EH (cell line): ENCODE measurements at regions not wholly inside any gene's neighbourhood (a gene's known extent, or its start where the extent isn't known, plus 50 kb on each side); places are given as distances from the start of the nearest gene placed in this dataset.
"Not testable (repeated sequence)": the region's sequence is repeated elsewhere in the genome, so short reads cannot be mapped to it uniquely, and the experiment has no call there.

Source experiments
- DNase-seq: peaks from one replicate; pipeline ENCODE4 v3.0.0-alpha.2; 2015; ENCODE audit warnings: low read depth

DNA sequence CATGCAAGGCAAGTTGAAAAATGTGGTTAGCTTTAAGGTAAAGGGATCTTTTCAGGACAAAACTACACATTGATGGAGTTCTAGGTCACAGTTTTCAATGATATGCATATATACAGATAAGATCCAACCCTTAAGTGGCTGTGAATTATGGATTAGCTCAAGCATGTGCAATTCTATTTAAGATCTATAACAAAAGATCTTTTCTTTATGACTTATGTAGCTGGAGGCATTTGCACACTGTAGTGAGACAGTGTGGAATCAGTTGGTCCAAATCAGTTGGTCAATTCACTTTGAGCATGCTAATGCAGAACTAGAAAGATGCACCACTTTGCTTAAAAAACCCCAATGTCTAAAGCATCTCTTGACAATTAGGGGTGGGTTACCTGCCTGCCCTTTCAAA is 417.1 kb upstream of the ZEB2 start:
- DNase-seq: no peak

DNA sequence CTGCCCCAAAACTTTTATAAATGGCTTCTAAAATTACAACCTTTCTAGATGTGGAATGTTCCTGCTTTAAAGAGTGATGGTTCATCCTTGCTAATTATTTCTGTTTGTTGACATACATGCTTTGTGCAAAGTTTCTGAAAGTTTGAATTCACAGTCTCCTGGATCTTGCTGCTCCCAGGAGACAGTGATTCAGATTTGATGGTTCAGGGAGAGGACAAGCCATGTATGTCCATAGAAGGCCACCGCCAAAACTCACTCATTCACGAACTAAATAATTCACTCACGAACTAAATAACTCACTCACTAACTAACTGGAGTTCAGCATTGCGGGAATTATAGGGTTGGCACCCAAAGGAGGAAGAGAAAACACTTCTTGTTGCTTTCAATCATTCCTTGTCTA is 416.5 kb upstream of the ZEB2 start:
- peak; percentile 67 for DNase-seq

DNA sequence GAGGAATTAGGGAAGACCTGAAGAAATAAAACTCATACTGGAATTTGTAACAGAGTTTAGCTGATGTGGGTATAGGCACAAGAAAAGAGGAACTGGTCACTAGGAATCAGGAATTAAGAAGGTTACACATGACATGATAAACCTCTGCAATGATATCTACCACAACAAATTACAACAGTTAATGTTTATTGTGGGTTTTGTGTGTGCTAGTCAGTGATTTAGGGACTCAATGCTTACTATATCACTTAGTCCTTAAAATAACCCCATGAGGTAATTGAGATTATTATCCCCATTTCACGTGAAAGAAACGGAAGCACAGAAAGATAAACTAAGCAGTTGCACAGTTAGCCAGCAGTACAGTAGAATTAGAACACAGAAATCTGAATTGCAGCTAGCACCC is 415.8 kb upstream of the ZEB2 start:
- peak; percentile 9 for DNase-seq

DNA sequence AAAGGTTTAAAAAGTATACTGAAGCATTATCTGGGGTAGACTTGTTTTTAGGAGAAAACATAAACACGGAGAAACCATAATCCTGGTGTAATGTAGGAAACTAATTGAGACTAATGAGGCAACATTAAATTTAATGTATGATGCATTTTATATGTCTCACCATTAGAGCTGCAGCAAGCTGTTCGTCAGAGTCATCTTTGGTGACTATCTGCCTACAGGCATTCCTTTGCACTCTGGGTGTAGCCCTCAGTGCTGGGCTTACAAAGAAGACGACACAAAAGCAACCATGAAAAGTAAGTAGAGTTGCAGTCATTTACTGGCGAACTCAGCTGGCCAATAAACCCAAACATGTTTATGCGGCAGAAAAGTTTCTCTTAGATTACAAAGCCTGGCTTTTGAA is 415.3 kb upstream of the ZEB2 start:
- DNase-seq: peak; percentile 38

DNA sequence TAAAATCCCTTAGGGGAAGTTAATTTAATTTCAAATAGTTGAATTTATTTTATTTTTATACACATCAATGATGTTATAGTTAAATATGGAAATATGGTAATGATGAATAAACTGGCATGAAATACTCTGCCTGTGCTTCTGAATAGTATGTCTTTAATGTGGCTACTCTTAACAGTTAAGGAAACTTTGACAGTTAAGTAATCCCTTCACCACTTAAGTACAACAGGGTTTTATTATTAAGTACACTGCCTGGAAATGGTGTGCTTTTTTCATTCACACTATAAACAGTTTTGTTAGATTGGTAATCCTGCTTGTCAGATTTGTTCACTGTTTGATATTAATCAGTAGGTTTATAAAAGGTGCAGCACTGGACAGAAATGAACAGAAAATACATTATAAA is 412.0 kb upstream of the ZEB2 start:
- DNase-seq: no peak

DNA sequence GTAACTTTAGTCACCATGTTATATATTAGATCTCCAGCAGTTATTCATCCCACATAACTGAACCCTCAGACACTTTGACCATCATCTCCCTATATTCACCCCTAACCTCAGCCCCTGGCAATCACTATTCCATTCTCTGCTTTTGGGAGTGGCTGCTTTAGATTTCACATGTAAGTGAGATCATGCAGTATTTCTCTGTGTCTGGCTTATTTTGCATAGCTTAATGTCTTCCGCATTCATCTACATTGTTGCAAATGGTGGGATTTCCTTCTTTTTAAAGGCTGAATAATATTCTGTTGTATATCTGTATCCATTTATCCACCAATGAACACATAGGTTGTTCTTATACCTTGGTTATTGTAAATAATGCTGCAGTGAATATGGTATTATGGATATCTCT is 411.6 kb upstream of the ZEB2 start:
- DNase-seq: no peak

DNA sequence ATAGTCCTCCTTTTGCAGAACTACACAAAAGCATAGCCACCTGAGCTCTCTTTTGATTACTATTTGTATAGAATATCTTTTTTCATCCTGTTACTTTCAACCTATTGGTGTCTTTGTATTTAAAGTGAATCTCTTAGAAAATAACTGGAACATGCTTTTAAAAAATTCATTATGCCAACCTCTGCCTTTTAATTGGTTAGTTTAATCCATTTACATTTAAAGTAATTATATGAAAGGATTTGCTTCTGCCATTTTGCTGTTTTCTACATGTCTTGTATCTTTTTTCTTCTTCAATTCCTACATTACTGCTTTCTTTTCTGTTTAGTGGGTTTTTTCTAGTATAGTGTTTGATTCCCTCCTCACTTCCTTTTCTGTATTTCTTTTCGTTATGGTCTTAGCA is 407.5 kb upstream of the ZEB2 start:
- no peak for DNase-seq

DNA sequence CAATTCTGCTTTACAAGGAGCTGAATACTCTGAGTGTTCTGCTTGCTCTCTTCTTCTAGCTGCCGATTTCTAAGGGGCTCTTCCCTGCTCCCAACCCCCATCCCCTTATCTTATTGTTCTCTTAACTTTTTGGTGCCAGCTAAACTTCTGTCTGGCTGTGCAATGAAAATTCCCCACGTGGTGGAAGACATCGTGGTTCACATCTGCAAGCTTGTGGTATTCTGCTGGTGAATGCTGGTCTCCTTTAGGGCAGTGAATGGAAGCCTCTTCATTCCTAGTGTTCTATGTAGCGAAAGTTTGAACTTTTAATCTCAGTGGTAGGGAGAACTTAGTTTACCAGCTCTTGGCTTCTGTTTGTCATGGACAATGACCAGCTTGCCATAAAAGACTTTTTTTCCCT is 406.0 kb upstream of the ZEB2 start:
- DNase-seq: no peak

DNA sequence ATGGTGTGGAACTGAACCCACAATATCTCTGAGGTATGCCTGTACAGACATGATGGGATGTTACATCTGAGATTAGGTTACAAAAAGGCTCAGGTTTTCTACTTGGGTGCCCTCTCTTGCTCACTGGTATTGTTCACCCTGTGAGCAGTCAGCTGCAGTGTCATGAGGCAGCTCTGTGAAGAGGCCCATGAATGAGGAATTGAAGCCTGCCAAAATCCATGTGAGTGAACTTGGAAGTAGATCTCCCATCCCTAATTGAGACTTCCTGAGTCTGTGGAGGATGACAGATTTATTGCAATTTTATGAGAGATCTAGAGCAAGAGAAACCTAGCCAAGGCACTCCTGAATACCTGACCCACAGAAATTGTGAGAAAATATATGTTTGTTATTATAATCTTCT is 404.9 kb upstream of the ZEB2 start:
- DNase-seq: peak; percentile 29

DNA sequence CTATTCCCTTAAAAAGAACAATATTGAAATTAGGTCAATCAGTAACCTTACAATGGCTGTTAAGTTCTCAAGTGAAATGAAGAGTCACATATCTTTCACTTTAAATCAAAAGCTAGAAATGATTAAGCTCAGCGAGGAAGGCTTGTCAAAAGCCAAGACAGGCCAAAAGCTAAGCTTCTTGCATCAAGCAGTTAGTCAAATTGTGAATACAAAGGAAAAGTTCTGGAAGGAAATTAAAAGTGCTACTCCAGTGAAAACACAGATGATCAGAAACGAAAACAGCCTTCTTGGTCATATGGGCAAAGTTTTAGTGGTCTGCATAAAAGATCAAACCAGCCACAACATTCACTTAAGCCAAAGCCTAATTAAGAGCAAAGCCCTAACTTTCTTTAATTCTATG is 402.6 kb upstream of the ZEB2 start:
- no peak for DNase-seq

DNA sequence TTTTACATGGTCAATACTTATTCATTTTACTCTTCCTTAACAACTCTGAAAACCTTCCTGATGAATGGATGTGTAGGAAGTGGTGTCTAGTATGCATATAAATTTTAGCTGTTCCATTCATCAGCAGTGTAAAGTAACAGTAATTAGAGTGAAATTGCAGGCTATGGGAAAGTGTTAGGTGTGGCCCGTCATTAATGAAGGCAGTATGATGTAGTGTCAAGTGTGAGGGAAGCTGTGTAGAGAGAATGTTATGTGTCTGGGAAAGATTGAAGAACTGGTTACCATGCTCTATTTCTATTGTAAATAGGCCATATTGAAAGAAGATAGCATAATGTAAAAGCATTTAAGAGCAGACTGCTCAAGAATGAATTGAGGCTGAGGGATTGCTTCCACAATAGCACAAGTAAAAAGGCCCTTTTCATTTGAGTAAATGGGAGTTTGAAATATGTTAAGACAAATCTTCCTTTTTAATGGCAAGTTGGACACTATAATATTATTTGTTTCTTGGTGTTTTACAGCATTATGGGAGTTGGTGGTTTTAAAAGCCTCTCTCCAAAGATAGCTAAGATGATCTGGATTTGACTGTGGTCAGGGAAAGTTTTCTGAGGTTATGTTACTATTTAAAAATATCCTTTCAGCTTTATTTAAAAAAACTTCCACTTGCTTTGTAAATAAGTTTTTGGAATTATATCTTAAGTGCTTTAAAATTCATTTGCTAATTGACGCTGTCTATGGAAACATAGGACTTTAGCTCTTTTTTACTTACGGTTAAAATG is 401.0 kb upstream of the ZEB2 start:
- no peak for DNase-seq

DNA sequence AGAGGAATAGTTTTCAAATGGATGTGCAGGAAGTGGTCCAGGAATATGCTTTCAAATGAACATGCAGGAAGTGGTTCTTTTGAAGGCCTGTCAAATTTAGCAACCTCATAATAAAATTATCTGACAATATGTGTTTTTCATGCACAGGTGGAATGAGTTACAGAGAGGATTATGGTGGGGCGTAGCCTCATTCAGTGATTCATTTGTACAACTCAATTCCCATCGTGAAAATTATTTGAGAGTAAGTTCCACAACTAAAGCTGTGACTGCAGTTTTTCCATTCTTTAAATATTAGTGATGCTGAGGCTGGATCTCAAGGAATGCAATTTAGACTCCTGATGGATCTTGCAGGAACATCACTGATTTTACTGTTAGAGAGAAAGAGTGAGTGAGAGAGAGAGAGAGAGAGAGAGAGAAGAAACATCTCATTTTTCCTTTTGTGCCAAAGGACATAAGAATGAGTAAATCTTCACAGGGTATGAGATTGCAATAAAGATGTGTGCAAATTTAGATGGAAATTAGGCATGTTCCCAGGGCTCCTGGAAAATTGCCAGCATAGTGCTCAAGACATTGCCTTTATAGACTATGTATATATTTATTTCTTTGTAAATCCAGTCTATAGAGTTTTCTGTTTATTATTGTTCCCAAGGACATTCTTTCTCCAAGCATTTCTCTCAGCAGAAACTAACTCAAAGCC is 394.9 kb upstream of the ZEB2 start:
- peak; percentile 84 for DNase-seq

DNA sequence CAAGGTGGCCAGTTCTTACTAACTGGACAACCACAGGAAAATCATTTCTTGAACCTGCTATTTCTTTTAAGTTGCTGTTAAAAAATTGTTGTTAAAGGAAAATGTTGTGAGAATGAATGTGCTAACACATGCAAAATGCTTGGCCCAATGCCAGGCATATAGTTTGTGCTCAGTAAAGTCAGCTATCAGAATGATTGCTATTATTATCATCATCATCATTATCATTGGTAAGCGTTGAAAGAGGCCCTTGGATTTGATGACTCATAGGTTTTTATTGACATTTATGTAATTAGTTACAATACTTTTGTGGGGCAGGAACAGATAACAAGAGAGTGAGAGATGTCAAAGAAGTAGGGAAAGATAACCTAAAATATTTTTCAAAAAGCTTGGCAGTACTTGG is 394.2 kb upstream of the ZEB2 start:
- DNase-seq: no peak

DNA sequence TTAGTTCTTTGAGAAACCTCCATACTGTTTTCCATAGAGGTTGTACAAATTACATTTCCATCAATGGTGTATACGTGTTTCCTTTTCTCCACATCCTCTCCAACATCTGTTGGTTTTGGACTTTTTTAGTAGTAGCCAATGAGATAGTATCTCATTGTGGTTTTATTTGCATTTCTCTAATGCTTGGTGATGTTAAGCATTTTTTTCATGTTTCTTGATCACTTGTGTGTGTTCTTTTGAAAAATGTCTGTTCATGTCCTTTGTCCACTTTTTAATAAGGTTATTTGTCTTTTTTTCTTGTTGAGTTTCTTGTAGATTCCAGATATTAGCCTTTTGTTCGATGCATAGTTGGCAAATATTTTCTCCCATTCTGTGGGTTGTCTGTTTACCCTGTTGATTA is 392.3 kb upstream of the ZEB2 start:
- DNase-seq: peak; percentile 66

DNA sequence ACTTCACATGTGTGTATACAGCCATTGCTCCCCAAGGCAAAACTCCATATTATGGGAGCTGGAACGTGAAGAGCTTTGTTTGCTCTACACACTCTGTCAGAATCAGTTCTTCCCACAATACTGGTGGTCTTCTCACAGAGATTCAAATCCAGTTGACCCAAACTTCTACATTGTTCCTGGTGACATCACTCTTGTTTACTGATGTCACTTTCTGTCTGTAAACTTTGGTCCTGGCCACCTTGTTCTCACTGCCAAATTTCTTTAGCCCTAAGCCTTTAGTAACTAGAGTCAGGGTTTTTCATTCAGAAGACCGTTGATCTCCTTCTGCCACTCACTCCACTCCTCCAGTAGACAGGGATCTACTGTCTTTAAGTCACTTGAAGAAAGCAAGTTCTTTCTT is 386.0 kb upstream of the ZEB2 start:
- no peak for DNase-seq

DNA sequence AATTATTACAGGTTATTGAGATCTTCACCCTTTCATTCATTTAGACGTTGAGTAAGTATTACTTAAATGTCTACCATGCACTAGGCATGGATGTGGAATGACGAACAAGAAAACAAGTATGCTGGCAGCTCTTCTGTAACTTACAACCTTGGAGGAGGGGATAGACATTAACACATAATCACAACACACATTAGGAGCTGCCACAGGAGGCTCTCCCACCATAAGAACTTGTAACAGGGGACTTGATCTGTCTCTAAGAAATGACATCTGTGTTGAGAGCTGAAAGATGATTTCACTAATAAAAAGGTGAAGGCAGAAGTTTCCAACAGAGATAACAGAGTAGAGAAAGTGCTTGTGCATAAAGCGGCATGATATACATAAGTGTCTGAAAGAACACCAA is 384.7 kb upstream of the ZEB2 start:
- no peak for DNase-seq

DNA sequence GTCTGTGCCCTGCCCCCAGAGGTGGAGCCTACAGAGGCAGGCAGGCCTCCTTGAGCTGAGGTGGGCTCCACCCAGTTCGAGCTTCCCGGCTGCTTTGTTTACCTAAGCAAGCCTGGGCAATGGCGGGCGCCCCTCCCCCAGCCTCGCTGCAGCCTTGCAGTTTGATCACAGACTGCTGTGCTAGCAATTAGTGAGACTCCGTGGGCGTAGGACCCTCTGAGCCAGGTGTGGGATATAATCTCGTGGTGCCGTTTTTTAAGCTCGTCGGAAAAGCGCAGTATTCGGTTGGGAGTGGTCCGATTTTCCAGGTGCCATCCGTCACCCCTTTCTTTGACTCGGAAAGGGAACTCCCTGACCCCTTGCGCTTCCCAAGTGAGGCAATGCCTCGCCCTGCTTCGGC is 383.1 kb upstream of the ZEB2 start:
- not testable (repeated sequence) for DNase-seq

DNA sequence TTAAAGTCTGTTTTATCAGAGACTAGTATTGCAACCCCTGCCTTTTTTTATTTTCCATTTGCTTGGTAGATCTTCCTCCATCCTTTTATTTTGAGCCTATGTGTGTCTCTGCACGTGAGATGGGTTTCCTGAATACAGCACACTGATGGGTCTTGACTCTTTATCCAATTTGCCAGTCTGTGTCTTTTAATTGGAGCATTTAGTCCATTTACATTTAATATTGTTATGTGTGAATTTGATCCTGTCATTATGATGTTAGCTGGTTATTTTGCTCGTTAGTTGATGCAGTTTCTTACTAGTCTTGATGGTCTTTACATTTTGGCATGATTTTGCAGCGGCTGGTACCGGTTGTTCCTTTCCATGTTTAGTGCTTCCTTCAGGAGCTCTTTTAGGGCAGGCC is 381.5 kb upstream of the ZEB2 start:
- DNase-seq: not testable (repeated sequence)

DNA sequence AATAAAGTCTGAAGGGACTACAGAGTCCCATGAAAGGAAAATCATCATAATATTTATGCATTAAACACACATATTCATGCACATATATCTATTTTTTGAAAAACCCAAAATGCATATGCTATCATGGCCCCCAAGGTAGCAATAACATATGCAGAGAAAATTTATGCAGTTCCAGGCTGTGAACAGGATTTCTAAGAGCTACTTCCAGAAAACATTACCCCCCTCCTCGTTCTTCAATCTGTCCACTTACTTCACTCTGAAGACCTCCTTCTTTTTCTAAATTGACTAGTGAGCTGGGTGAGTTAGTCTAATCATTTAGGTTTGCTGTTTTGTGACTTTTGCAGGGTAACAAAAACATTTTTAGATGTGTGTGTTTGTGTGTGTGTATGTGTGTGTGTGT is 376.4 kb upstream of the ZEB2 start:
- no peak for DNase-seq

DNA sequence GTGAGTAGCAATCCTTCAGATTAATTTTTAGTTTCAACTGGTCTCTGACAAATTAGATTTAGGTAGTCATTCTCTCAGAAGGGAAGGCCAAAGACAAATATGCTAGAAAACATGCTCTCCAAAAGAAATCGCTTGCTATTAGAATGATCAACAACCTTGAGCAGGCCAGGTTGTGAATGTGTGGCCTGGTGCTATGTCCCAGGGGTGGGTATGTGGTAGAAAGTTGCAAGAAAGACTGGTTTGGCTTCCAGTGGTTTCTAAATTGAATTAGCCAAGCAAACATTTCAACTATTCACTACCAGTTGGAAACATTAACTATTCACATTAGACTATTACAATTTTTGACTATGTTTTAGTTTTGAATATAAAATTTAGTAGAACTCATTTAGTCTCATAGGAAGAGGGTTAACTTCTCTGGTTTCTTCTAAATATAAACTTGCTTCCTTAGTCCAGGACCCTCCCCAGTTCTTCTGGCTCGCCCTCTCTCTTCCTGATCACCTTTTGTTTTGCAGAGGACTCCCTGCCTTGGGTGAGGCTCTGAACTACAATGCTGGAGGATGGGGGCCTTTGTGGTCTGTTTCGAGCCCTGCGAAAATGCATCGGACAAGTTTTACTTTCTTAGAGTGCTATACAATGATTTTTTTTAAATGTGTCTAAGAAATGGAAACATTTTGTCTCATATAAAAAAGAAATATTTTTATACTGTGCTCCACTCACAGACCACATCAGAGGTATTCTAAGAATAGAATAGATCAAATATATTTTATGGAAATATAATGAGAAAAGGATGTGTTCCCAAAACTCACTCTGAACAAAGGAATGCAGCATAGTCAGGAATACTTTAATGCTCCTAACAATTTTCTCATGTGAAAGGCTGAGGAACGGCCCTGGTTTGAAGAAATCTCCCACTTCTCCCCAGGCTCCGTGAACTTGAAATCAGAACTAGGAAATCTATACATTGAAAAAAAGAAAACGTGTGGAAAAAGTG is 375.0 kb upstream of the ZEB2 start:
- peak; percentile 14 for DNase-seq

DNA sequence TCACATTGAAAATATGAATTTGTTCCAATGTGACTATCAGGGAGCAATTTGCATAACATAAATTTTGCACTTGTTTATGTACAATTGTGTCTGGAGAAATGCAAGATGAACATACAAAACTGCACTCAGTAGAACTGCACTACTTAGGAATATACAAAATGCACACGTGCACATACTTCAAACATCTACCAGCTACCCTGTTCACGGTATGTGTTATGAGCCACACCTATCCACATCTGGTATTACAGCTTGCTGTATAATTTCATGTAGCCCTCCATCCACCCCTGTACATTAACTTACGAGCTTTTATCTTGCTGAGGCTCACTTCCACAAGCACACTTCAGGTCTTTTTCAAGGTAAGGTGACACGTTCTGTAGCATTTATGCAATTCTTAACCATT is 373.5 kb upstream of the ZEB2 start:
- no peak for DNase-seq

DNA sequence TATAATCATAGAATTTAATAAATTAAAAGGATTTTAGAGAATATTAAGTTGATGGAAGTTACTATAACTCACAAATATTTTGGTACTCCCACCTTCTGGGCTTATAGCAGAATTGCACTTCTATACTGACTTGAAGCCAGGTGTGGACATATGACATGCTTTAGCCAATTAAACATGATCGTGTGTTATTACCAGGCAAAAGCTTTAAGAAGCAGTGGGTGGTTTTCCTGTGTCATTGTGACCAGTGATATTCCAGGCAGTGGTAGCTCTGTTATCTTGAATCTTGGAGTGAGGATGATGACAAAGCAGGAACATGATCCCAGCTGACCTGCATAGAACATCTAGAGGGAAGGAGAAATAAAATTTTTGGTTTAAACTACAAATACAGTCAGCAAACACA is 370.9 kb upstream of the ZEB2 start:
- peak; percentile 51 for DNase-seq

DNA sequence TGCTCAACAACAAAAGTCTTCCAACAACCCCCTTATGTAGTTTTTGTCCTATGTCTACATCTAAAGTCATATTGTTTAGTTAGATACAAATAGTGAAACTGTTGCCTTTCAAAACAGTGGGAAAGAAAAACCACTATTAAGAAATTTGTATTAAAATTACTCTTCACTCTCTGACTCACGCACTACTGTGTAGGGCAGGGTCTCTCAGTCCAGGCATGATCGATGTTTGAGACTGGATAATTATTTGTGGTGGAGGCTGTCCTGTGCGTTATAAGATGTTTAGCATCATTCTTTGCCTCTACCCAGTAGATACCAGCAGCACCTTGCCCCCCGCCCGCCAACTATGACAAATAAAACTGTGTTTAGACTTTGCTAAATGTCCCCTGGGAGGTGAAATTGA is 369.4 kb upstream of the ZEB2 start:
- no peak for DNase-seq
